HL-60/S4 treated with retinoic acid at 250 ng/mL for 4 days and 3 days (cell line): ENCODE measurements at regions not wholly inside any gene's neighbourhood (a gene's known extent, or its start where the extent isn't known, plus 50 kb on each side); places are given as distances from the start of the nearest gene placed in this dataset.
"Not testable (repeated sequence)": the region's sequence is repeated elsewhere in the genome, so short reads cannot be mapped to it uniquely, and the experiment has no call there.

Experiments
- in situ Hi-C: fragments of 300-500 bp; cut with MboI; formaldehyde crosslinking; loops from 2 replicates; pipeline ENCODE4 v1.7.0; 2022; ENCODE audit warnings: low sequenced_read_pairs

GRCh38 chr9:108057421-108058134 is 568.0 kb upstream of the KLF4 start:
- in situ Hi-C loops = no loop called here

- in situ Hi-C loops = no loop called here
Observed at GRCh38 chr9:108056805-108057386, 567.3 kb upstream of the KLF4 start.

GRCh38 chr9:108056084-108056804 is 566.7 kb upstream of the KLF4 start:
- in situ Hi-C loops = no loop called here

- in situ Hi-C loops = no loop called here
Observed at GRCh38 chr9:108054131-108054630, 564.6 kb upstream of the KLF4 start.

DNA sequence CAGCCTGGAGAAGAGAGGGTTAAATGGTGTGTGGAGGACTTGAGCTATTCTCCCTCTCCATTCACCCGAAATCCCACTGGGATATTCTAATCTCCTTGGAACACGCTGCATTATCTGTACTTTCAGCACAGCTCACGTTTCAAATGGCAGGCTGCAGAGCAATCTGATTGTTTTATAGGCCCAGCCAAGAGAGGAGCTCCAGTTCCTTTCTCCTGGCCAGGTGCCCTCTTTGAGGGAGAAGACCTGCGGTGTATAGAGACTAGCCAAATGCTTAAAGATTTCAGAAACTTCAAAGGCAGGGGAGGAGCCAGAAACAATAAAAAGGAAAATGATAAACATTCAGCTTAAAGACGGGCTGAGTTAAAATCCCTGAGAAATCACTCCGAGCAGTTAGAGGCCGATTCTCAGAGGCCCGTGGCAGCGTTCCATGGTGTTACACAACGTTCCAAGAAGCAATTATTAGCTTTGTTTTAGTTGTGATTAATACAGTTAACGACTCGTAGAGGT is 564.0 kb upstream of the KLF4 start:
- in situ Hi-C loops = no loop called here

- in situ Hi-C loops = no loop called here
Observed at GRCh38 chr9:108052431-108053080, 563.0 kb upstream of the KLF4 start.

GRCh38 chr9:108050894-108051293 is 561.3 kb upstream of the KLF4 start:
- in situ Hi-C loops = no loop called here

DNA sequence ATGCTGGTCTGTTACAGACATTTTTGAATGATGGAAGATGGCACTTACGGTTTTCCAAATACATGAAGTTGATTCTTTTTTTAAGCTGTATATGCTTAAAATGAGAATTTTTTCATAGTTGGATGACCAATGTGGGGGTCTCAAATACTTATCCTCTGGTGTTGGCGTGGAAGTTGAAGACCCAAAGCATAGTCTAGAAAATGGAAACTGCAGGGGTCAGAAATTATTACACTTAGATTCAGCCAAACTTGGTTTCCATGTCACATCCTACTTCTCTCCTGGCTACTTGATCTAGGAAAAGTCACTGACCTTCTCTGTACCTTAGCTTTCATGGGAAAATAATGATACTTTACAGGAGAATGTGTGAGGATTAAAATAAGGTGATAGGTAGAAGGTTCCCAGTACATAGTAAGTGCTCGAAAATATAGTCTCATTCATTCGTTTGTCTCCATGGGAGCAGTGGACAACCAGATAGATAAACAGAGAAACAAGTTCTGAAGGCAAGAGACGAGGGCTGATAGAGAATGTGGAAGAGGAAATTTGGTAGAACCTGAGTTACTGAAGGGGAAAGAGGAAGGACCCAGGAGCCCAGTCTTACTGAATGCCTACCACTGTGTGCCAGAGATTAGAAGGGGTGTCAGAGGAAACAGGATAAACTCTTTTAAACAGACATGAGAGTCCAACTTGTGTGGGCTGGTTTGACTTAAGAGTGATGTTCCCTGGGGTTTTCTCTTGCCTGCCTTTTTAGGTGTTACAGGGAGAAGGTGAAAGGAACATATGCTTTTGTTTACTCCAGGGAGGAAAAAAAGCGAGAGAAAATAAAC is 560.3 kb upstream of the KLF4 start:
- in situ Hi-C loops = no loop called here

GRCh38 chr9:108049026-108049607 is 559.5 kb upstream of the KLF4 start:
- in situ Hi-C loops = no loop called here

GRCh38 chr9:108048406-108049025 is 558.9 kb upstream of the KLF4 start:
- in situ Hi-C loops = no loop called here

DNA sequence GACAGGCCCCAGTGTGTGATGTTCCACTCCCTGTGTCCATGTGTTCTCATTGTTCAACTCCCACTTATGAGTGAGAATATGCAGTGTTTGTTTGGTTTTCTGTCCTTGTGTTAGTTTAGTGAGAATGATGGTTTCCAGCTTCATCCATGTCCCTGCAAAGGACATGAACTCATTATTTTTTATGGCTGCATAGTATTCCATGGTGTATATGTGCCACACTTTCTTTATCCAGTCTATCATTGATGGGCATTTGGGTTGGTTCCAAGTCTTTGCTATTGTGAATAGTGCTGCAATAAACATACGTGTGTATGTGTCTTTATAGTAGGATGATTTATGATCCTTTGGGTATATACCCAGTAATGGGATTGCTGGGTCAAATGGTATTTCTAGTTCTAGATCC is 558.2 kb upstream of the KLF4 start:
- in situ Hi-C loops = not testable (repeated sequence)

- in situ Hi-C loops = no loop called here
Observed at GRCh38 chr9:108047264-108047663, 557.7 kb upstream of the KLF4 start.

DNA sequence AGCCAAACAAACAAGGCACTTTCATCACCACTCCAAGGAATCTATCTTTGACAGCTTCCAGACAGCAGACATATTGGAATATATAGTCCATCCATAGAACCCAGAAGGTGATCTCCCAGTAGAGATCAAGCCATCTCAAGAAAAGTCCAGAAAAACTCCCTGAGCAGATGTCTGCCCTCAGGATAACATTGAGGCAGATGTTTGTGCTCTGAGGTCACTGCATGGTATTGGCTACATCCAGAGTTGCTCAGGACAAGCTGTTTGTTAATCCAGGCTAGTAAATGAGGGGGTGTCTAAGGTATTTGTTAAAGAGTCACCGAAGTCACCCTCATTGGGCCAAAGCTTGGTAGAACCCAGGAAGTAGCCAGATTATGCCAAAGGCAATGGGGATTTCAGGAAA is 556.3 kb upstream of the KLF4 start:
- in situ Hi-C loops = no loop called here

- in situ Hi-C loops = no loop called here
Observed at GRCh38 chr9:108043585-108043984, 554.0 kb upstream of the KLF4 start.

DNA sequence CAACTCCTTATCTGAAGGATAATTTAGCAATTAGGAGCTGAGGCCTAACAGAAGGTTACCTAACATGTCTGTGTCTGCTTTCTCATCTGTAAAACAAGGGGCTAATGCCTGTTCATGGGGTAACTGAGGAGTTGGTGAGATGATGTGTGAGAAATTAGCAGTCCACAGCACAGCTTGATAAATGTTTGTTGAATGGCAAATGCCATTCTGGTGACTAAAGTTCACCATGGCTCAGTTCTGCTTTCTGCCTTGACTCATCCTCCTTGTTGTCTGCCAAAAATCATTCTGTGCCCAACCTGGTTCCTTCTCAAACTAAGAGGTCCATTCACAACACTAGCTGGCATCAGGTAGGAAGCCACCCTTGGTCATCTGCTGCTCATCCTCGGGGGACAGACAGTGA is 552.0 kb upstream of the KLF4 start:
- in situ Hi-C loops = no loop called here

GRCh38 chr9:108040783-108041182 is 551.2 kb upstream of the KLF4 start:
- in situ Hi-C loops = no loop called here

- in situ Hi-C loops = no loop called here
Observed at GRCh38 chr9:108039493-108039892, 549.9 kb upstream of the KLF4 start.

- in situ Hi-C loops = no loop called here
Observed at GRCh38 chr9:108039012-108039411, 549.4 kb upstream of the KLF4 start.

- in situ Hi-C loops = no loop called here
Observed at GRCh38 chr9:108035487-108035886, 545.9 kb upstream of the KLF4 start.
